22Rv1 (cell line): ENCODE measurements at regions not wholly inside any gene's neighbourhood (a gene's known extent, or its start where the extent isn't known, plus 50 kb on each side); places are given as distances from the start of the nearest gene placed in this dataset.

Experiments used
- CTCF ChIP-seq: fragments of 450-650 bp; IDR thresholded peaks from 2 replicates; pipeline ENCODE4 v1.5.1; 2017; ENCODE audit warnings: mild to moderate bottlenecking
- ZFX ChIP-seq: fragments of 450-650 bp; IDR thresholded peaks from 2 replicates; pipeline ENCODE4 v1.6.1; 2017; ENCODE audit warnings: antibody characterized with exemption, borderline replicate concordance

GRCh38 chr17:72506773-72507172 is 386.0 kb downstream of the SOX9 start:
- no peak for TF ChIP-seq CTCF
- TF ChIP-seq ZFX: no peak
